ENCODE measurements at regions not wholly inside any gene's neighbourhood (a gene's known extent, or its start where the extent isn't known, plus 50 kb on each side); places are given as distances from the start of the nearest gene placed in this dataset.

DNA sequence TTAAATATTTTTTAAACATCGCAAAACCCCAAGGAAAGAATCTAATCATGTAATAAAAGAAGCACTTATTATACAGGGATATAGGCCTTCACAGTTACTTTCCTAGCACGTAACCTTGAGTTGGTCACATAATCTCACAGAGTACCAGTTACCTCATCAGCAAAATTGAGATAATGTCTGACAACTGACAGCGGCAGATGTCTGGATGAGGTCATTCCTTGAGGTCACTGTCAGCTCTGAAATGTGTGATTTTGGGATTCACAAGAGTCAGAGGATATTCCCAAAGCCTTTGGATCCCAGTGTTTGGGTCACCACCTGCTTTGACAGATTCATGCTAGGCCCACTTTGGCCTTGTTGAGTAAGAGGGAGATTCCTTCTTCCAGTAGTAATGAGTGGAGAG, 151.4 kb upstream of the SEMA6D start:
- no TSS peak for BruUV-seq (replicated peaks)
- no peak overlapping the region for H3K27ac ChIP-seq (ENCODE audit: low read length)
- no peaks in the 10 kb centered on the region for H3K36me3 ChIP-seq (ENCODE audit: low read depth, low read length)
- TF ChIP-seq EZH2 (IDR thresholded peaks at IDR 0.05; ENCODE audit: low read length, unreplicated experiment) (no peak), CTCF (conservative IDR thresholded peaks at IDR 0.05; ENCODE audit: low read depth, low read length) (no peak), EZH2phosphoT487 (IDR thresholded peaks at IDR 0.05; ENCODE audit: borderline replicate concordance, low read length) (no peak)
- POLR2A ChIA-PET (ENCODE audit: unreplicated experiment): no interaction called here
- H3F3A ChIP-seq (ENCODE audit: low read length, unreplicated experiment): no peaks in the 10 kb centered on the region
- H3K4me1 ChIP-seq (ENCODE audit: insufficient read depth, low read length): no peaks in the 10 kb centered on the region
- no peak overlapping the region for H3K4me3 ChIP-seq (ENCODE audit: low read length)
- intact Hi-C loops (cut with micrococcal nuclease): no loop called here
- H3K9me2 ChIP-seq (replicated peaks; ENCODE audit: low read length): no peaks in the 10 kb centered on the region
- no peak overlapping the region for H3K9ac ChIP-seq (ENCODE audit: low read length)
- H3K4me2 ChIP-seq (ENCODE audit: low read length): no peak overlapping the region
- no peaks in the 10 kb centered on the region for H3K79me2 ChIP-seq (ENCODE audit: low read length)
- no peaks in the 10 kb centered on the region for H3K9me3 ChIP-seq (ENCODE audit: low read length)
- CTCF ChIA-PET: no interaction called here
- no peak for ATAC-seq
- no peaks in the 10 kb centered on the region for H4K20me1 ChIP-seq (ENCODE audit: low read length)
- H2AFZ ChIP-seq (ENCODE audit: low read length): no peak overlapping the region
- no peaks in the 10 kb centered on the region for H3K27me3 ChIP-seq (ENCODE audit: low read length)
- DNase-seq: no peak

DNA sequence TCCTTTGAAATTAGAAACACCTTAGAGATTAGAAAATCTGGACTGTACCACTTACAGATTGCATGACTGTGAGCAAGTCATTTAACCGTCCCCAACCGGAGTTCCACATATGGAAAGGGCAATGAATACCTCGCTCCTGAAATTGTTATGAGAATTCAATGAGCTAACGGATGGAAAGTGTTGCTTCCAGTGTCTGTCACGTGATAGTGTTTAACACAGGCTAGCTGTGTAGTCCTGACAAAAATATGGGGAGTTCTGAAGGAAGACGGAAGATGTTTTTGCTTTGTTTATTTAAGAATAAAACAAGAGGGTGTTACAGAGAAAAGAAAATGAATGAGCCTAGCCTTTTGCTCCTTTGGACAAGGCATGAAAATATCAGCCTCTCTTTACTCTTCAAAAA, 150.7 kb upstream of the SEMA6D start:
- Histone ChIP-seq H3K9me3 (ENCODE audit: low read length) (no peaks in the 10 kb centered on the region), H3K36me3 (ENCODE audit: low read depth, low read length) (no peaks in the 10 kb centered on the region), H3F3A (ENCODE audit: low read length, unreplicated experiment) (no peaks in the 10 kb centered on the region), H3K4me2 (ENCODE audit: low read length) (no peak overlapping the region), H3K9me2 (replicated peaks; ENCODE audit: low read length) (no peaks in the 10 kb centered on the region), H3K79me2 (ENCODE audit: low read length) (no peaks in the 10 kb centered on the region), H3K4me1 (ENCODE audit: insufficient read depth, low read length) (no peaks in the 10 kb centered on the region), H3K27ac (ENCODE audit: low read length) (no peak overlapping the region), H3K27me3 (ENCODE audit: low read length) (no peaks in the 10 kb centered on the region), H4K20me1 (ENCODE audit: low read length) (no peaks in the 10 kb centered on the region), H3K9ac (ENCODE audit: low read length) (no peak overlapping the region), H3K4me3 (ENCODE audit: low read length) (no peak overlapping the region), H2AFZ (ENCODE audit: low read length) (no peak overlapping the region)
- ATAC-seq: no peak
- no TSS peak for BruUV-seq (replicated peaks)
- no peak for DNase-seq
- TF ChIP-seq CTCF (conservative IDR thresholded peaks at IDR 0.05; ENCODE audit: low read depth, low read length) (no peak), EZH2 (IDR thresholded peaks at IDR 0.05; ENCODE audit: low read length, unreplicated experiment) (no peak), EZH2phosphoT487 (IDR thresholded peaks at IDR 0.05; ENCODE audit: borderline replicate concordance, low read length) (no peak)
- intact Hi-C loops (cut with micrococcal nuclease): no loop called here
- ChIA-PET CTCF (no interaction called here), POLR2A (ENCODE audit: unreplicated experiment) (no interaction called here)

- BruUV-seq (replicated peaks): no TSS peak
- Histone ChIP-seq H3K9ac (ENCODE audit: low read length) (no peak overlapping the region), H3K36me3 (ENCODE audit: low read depth, low read length) (no peaks in the 10 kb centered on the region), H3F3A (ENCODE audit: low read length, unreplicated experiment) (no peaks in the 10 kb centered on the region), H3K9me3 (ENCODE audit: low read length) (no peaks in the 10 kb centered on the region), H3K9me2 (replicated peaks; ENCODE audit: low read length) (no peaks in the 10 kb centered on the region), H3K4me3 (ENCODE audit: low read length) (no peak overlapping the region), H2AFZ (ENCODE audit: low read length) (no peak overlapping the region), H3K4me1 (ENCODE audit: insufficient read depth, low read length) (no peaks in the 10 kb centered on the region), H3K79me2 (ENCODE audit: low read length) (no peaks in the 10 kb centered on the region), H3K27ac (ENCODE audit: low read length) (no peak overlapping the region), H3K4me2 (ENCODE audit: low read length) (no peak overlapping the region), H3K27me3 (ENCODE audit: low read length) (no peaks in the 10 kb centered on the region), H4K20me1 (ENCODE audit: low read length) (no peaks in the 10 kb centered on the region)
- CTCF ChIA-PET: no interaction called here
- POLR2A ChIA-PET (ENCODE audit: unreplicated experiment): no interaction called here
- DNase-seq (no peak), ATAC-seq (no peak)
- TF ChIP-seq EZH2 (IDR thresholded peaks at IDR 0.05; ENCODE audit: low read length, unreplicated experiment): no peak
- TF ChIP-seq CTCF (conservative IDR thresholded peaks at IDR 0.05; ENCODE audit: low read depth, low read length): no peak
- intact Hi-C loops (cut with micrococcal nuclease): no loop called here
Measured at GRCh38 chr15:47568030-47568429, 149.3 kb upstream of the SEMA6D start.

All from PC-3 (cell line).